Pulmonary artery endothelial cell (primary cell): ENCODE measurements at regions not wholly inside any gene's neighbourhood (a gene's known extent, or its start where the extent isn't known, plus 50 kb on each side); places are given as distances from the start of the nearest gene placed in this dataset.

Source experiments
- DNase-seq: peaks from one replicate; pipeline ENCODE4 v3.0.0-alpha.2; 2011; ENCODE audit warnings: low read depth, low spot score

GRCh38 chr6:113540466-113540865 lies 316.7 kb upstream of the MARCKS start:
- no peak for DNase-seq

DNA sequence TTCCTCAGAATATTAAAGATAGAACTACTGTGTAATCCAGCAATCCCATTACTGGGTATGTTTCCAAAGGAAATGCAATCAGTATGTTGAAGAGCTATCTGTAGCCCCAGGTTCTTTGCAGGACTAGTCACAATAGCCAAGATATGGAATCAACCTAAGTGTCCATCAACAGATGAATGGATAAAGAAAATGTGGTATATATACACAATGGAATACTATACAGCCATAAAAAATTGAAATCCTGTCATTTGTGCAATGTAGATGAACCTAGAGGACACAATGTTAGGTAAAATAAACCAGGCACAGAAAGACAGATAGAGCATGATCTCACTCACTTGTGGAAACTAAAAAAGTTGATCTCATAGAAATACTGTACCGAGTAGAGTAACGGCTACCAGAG lies 306.0 kb upstream of the MARCKS start:
- no peak for DNase-seq

GRCh38 chr6:113556775-113557174 lies 300.4 kb upstream of the MARCKS start:
- no peak for DNase-seq

DNA sequence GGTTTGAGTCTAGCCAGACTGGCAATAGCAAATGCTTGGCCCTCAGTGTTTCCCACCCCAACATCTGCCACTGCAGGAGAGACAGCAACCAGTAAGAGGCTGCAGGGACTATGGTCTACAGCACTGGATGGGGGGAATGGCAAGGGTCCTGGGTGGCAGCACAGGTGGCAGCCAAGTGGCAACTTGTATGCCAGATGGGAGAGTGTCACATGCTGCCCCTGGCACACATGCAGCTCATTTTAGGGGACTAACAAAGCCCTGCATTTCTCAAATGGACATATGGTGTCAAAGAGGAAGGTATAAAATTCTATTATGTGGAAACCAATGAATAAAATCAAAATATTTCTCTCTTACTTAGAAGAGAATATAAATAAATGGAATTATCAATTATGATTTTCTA lies 298.7 kb upstream of the MARCKS start:
- no peak for DNase-seq

- DNase-seq = peak; percentile 8
Measured at GRCh38 chr6:113558966-113559365, 298.2 kb upstream of the MARCKS start.

- no peak for DNase-seq
Measured at GRCh38 chr6:113560376-113560775, 296.8 kb upstream of the MARCKS start.

GRCh38 chr6:113560908-113561307 lies 296.2 kb upstream of the MARCKS start:
- DNase-seq = peak; percentile 40

GRCh38 chr6:113562248-113562647 lies 294.9 kb upstream of the MARCKS start:
- DNase-seq = no peak

- DNase-seq = peak; percentile 39
Measured at GRCh38 chr6:113564371-113565171, 292.6 kb upstream of the MARCKS start.

GRCh38 chr6:113565306-113565705 lies 291.8 kb upstream of the MARCKS start:
- no peak for DNase-seq

GRCh38 chr6:113570161-113570560 lies 287.0 kb upstream of the MARCKS start:
- no peak for DNase-seq

DNA sequence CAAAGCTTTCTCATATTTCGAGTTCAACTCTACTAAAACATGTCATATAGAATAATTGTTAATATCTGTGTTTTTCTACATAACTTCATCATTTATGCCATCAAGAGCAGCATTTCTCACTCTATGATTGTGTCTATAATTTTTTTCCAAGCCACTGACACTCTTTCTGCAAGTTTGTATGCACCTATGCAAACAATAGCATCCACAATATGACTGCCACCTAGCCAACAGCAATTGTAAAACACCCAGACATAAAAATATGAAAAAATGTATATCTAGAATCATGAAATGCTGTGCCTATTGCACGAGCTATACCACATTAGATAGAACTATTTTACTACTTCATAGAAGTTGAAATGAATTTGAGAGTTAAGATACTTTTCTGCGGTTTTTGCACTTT lies 286.5 kb upstream of the MARCKS start:
- DNase-seq = no peak

GRCh38 chr6:113574147-113574546 lies 283.0 kb upstream of the MARCKS start:
- DNase-seq = no peak

GRCh38 chr6:113576310-113576709 lies 280.8 kb upstream of the MARCKS start:
- no peak for DNase-seq

DNA sequence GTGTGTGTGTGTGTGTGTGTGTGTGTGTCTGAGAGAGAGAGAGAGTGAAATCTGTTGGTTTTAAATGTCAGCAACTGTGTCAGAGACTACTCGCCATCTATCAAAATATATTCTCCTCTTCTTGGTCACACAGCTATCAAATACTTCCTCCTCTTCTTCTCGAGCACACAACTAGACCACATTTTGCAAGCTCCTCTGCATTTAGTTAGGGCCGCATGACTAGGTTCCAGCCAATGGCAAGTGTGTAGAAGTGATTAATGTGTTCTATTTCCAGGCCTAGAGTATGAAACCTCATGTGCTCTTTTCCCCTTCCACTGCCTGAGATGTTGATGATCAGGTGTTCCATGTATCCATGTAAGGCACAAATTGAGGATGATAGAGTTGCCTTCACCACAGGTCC lies 278.5 kb upstream of the MARCKS start:
- DNase-seq = no peak

DNA sequence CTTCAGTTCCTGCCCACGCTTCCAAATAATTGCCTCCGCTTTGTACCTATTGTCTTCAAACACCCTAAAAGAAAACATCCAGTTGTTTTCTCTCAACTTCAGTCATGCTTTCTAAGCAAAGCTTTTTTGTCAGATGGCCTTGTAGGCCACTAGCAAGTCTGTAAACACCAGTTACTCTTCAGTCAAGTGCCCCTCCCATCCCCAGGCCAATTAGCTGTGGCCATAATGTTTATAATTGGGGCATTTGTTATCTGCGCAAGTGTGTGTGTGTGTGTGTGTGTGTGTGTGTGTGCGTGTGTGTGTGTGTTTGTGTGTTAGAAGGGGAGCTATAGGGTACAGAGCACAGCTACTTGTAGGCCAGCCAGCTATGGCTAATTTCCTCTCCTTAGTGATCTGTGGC lies 272.4 kb upstream of the MARCKS start:
- no peak for DNase-seq

- DNase-seq = no peak
Measured at GRCh38 chr6:113585246-113585645, 271.9 kb upstream of the MARCKS start.

- no peak for DNase-seq
Measured at GRCh38 chr6:113586413-113587077, 270.6 kb upstream of the MARCKS start.

- DNase-seq = no peak
Measured at GRCh38 chr6:113587078-113587699, 270.0 kb upstream of the MARCKS start.

DNA sequence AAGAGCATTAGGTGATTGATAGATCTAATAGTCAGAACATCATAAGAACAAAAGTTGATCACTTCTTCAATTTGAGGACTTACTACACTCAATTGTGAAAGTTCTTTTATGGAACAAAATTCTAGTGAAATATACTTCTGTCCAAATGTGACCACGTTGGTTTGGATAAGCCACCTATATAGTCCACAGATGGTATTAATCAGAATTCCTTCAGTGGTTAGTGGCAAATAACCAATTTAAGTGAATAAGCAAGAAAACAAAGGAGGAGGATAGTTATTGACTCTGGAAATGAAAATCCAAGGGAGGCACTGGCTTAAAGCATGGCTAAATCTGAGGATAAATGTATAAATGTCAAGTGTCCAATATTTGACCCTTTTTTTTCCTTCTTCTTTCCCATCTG lies 268.5 kb upstream of the MARCKS start:
- DNase-seq = no peak

GRCh38 chr6:113591896-113592827 lies 265.0 kb upstream of the MARCKS start:
- peak; percentile 61 for DNase-seq

- no peak for DNase-seq
Measured at GRCh38 chr6:113594726-113595125, 262.4 kb upstream of the MARCKS start.
